CD4-positive, alpha-beta T cell treated with Interferon gamma for 1 hour (primary cell): ENCODE measurements at regions not wholly inside any gene's neighbourhood (a gene's known extent, or its start where the extent isn't known, plus 50 kb on each side); places are given as distances from the start of the nearest gene placed in this dataset.
"Not testable (repeated sequence)": the region's sequence is repeated elsewhere in the genome, so short reads cannot be mapped to it uniquely, and the experiment has no call there.

Experiments
- DNase-seq: peaks from one replicate; pipeline ENCODE4 v3.0.0-alpha.2; 2020

- no peak for DNase-seq
Measured at GRCh38 chr10:35876248-35876647, 234.2 kb upstream of the FZD8 start.

DNA sequence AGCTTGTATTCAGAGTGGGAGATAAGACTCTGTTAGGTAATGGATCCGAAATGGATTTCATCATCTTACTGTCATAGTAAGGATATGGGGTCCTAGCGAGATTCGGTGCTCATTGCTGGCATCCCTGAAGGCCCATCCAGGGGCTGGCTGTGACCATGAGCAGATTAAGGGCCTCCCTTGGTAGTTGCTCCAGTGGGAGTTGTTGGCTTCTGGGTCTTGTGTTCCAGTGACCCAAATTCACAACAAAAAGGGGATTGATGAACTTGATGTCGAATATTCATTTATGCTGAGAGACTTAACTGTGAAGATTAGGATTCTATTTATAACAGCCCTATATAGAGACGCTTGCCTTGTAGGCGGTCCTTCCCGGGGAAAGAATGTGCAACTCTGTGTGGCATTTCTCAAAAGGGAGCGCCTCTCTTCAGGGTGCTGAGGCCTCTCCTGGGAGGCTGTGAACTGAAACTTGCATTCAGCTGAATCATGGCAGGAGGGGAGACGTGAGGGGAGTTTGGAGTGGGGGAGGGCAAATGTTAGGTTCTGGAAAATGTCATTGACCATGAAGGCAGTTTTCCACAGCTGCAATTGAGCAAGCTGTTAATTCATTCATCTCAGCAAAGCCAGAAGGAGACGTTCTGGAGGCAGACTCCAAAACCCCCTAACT lies 233.1 kb upstream of the FZD8 start:
- no peak for DNase-seq

- no peak for DNase-seq
Measured at GRCh38 chr10:35874311-35875015, 232.4 kb upstream of the FZD8 start.

DNA sequence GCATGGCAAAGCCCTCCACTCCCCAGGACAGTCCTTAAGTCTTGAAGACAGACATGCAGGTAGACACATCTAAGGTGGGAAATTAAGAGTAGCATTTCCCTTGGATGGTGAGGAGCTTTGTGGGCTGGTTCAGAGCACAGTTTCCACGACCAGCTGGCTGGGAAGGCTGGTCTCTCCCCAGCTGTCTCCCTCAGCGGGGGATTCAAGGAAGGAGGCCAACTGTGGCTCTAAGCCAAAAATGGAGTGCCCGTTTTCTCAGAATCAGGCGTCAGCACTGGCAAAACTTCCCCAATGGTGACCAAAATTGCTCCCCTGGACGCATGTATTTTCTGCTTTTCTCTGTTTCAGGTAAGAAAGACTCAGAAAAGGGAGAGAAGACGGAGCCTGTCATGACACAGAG lies 230.6 kb upstream of the FZD8 start:
- no peak for DNase-seq

DNA sequence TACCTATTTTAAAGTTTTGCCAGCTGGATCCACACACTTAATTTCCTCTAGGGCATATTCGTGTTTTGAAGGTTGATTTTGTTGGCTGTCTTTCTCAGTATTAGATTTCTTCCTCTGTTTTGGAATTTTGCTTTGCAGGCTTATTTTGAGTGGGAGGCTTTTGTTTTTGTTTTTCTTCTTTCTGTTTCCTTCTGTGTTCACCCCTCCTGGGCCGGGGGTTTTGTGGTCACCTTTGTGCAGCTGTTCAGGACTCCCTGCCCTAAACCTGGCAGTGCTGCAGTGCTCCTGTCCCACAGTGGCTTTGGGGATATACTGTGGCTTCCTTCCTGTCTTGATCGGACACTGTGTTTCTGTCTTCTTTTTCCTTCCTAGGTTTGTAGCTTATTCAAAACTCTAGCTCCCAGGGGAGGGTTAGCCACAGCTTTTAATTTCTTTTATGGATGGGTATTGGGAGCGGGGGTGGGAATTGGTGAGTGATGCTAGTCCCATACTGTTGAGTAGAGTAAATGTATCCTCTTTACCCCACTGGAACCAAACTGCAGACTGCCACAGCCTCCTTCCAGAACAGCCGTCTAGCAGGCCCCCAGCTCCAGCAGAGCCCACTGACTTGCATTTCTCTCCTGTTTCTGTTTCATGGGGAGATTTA lies 228.7 kb upstream of the FZD8 start:
- no peak for DNase-seq

DNA sequence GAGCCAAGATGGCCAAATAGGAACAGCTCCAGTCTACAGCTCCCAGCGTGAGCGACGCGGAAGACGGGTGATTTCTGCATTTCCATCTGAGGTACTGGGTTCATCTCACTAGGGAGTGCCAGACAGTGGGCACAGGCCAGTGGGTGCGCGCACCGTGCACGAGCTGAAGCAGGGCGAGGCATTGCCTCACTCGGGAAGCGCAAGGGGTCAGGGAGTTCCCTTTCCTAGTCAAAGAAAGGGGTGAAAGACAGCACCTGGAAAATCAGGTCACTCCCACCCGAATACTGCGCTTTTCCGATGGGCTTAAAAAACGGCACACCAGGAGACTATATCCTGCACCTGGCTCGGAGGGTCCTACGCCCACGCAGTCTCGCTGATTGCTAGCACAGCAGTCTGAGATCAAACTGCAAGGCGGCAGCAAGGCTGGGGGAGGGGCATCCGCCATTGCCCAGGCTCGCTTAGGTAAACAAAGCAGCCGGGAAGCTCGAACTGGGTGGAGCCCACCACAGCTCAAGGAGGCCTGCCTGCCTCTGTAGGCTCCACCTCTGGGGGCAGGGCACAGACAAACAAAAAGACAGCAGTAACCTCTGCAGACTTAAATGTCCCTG lies 216.7 kb upstream of the FZD8 start:
- not testable (repeated sequence) for DNase-seq

GRCh38 chr10:35857860-35858259 lies 215.8 kb upstream of the FZD8 start:
- no peak for DNase-seq

GRCh38 chr10:35855155-35855947 lies 213.3 kb upstream of the FZD8 start:
- no peak for DNase-seq

DNA sequence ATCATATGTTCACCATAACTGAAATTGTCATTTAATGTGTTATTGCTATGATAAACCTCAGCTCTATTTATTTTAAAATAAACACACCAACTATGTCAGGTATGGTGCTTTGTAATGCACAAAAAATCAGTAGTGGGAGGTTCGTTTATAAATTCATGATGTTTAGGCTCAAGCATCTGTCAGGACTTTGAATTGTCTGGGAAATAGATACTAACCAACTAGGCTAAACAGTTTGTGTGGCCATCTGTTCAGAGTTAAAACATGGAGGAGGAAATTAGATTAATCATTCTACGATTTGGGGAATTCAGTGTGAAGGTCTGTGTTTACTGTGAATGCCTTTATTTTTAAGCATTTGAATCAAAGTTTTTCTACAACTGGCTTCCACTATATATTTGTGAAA lies 212.6 kb upstream of the FZD8 start:
- no peak for DNase-seq

DNA sequence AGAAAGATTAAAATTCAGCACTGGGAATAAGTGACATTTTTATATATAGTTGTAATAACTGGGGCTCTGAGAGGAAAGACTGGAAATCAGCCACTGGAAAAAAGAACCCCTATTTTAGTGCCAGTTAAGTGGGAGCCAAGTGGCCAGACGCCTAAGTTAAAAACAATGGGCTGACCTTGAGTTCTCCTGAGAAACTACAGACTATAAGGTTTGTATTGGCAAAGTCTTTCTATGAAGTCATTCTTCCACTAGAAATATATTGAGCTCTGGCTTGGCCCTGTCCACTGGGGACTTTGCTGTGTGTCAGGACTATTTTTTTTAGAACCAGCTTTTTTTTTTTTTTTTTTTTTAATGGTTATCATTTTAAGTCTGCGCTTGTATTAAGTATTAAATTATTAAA lies 210.6 kb upstream of the FZD8 start:
- no peak for DNase-seq

DNA sequence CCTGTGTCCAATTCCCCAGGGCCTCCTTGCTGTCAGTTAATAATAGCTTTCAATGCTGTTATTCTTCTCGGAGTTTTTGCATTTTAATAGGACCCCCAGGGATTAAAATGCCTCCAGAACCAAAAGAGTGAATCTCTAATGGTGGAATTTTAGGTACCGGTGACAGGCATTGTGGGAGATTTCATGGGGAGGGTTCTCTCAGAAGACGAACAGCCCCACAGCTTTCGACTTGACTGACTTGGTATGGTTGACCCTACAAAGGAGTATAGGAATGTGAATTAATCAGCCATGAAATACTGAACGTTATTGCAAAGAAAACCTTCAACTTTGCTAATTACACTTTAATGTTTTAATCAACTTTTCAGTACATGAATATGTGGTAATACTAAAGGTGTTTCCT lies 206.3 kb upstream of the FZD8 start:
- no peak for DNase-seq

GRCh38 chr10:35844686-35845085 lies 202.6 kb upstream of the FZD8 start:
- DNase-seq = no peak

- DNase-seq = no peak
Measured at GRCh38 chr10:35843524-35844181, 201.6 kb upstream of the FZD8 start.

DNA sequence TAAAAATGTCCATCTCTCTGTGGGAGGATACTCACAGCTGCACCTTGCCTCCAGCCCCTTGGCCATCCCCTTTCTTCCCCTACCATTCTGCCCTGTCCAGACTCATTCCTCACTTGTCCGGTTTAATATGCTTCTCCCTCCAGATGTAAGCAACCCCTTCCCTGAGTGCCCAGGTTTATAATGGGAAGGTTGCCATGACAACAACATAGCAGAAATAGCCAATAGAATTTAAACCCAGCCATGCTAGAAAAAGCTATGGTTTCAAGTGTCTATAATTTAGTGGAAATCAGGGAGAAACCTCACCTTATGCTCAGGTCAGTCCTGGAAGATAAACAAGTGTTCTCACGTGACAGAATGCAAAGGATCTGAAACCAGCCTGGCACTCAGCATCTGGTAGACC lies 196.0 kb upstream of the FZD8 start:
- DNase-seq = no peak

DNA sequence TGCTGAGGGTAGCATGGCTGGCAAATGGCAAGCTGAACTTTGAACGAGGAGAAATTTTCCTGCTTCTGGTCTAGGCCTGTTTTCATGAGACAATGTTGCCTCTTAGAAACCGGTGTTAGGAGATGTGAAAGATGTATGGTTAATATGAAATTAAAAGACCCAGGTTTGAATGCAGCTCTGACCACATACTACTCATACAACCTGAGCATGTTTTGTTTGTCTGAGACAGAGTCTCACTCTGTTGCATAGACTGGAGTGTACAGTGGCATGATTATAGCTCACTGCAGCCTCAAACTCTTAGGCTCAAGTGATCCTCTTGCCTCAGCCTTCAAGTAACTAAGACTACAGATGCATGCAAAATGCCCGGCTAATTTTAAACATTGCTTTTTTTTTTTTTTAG lies 193.4 kb upstream of the FZD8 start:
- DNase-seq = no peak

DNA sequence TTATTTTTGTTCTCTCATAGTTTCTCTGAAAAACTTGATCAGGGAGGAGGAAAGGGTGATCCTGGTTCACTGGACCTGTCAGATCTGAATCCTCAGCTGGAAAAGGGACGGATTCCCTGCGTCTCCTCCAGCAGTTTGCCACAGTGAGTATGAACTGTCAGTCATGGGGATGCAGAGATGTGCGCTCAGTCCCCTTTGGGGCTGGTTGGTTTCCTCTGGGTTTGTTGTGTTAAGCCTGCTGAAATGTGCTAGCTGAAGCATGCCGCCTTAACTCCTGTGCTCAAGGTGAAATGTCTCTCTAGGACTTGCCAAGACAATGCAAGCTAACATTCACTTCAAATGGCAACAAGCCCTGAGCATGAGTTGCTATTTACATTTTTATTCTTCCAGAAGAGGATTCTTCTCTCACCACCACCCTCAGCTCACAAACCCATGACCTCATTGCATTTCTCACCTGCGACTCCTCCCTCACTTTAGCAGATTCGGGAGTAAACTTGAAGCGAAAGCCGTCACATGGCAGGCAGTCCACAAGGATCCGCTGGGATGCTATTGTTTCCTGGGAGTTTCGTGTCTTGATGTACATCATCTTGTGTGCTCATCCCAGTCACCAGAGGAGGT lies 192.9 kb upstream of the FZD8 start:
- no peak for DNase-seq

DNA sequence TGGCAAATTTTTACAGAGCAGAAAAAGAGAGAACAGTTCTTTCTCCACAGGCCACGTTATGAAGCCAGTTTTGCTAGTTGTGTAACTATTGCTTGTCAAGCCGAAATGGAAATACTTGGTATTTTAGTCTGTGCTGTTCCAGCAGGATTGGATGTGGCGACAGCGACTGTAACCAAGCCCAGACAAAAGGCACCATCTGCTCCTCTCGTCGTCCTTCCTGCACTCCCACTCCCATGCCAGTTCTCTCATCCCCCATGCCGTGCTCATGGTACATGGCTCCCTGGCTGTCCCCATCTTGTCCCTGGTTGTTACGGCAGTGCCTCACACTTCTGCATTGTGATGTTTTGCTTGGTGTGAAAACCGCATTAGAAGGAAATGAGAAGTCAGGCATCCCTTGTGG lies 185.7 kb upstream of the FZD8 start:
- DNase-seq = no peak

DNA sequence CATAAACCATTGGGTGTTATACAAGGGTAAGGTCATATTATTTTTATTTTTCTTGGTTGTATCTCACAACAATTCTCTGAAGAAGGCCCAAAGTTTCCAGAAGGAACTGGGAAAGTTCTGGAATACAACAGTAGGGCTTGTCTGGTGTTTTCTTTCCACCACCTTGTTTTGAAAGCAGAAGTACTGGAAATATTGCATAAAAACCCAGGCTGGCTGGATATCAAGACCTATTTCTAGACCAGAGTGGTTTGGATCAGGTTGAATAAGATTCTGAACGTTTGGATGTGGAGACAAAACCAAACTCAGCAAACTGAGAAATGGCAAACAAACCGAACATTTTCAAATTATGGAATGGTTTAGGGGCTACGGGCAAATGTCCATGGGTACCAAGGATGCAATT lies 182.6 kb upstream of the FZD8 start:
- no peak for DNase-seq

DNA sequence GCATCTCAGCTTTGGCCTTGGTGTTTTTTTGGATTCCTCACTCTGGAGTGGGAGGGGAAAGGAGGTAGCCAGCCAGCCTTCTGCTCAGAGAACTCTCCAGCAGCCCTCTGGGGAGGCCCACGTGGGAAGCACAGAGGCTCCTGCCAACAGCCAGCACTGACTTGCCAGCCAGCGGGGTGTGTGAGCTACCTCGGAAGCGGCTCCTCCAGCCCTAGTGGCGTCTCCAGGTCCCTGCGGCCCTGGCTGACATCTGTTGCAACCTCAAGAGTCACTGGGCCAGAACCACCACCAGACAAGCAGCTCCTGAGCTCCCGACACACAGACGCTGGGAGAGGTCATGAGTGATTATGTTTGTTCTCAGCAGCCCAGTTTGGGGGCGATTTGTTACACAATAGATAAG lies 180.2 kb upstream of the FZD8 start:
- no peak for DNase-seq

DNA sequence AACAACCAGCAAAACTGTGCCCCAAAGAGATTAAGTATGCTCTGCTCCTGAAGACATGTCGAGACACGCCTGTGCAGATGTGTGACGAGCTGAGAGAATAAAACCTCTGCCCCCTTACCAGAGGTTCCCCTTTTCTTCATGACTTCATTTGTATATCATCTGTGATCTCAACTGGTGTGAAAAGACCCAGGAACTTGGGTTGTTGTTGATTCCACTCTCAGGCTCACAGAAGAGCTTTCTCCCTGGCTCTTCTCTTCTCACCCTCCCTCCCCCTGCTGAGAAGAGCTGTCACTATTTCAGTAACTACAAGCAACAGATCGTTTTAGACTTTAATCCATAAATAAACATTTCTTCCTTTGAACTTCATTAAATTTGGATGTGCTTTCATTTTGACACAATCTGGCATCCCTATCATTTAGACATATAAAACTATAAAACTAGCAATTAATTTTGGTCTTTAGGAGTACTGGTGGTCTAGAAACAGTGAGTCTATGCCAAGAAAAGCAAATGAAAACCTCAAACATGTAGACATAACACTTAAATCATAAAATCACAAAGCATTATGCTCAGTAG lies 179.3 kb upstream of the FZD8 start:
- no peak for DNase-seq

GRCh38 chr10:35819736-35820135 lies 177.6 kb upstream of the FZD8 start:
- DNase-seq = no peak

- DNase-seq = no peak
Measured at GRCh38 chr10:35819011-35819410, 176.9 kb upstream of the FZD8 start.
